Brain microvascular endothelial cell (primary cell): ENCODE measurements at regions not wholly inside any gene's neighbourhood (a gene's known extent, or its start where the extent isn't known, plus 50 kb on each side); places are given as distances from the start of the nearest gene placed in this dataset.

Experiments
- DNase-seq: peaks from one replicate; pipeline ENCODE4 v3.0.0-alpha.2; 2020
- H3K27ac ChIP-seq: fragments of 250-450 bp; sonication (Bioruptor Pico); 2 replicates; pipeline ENCODE4 v1.5.1; 2020; ENCODE audit warnings: mild to moderate bottlenecking, moderate library complexity
- H3K27me3 ChIP-seq: fragments of 250-450 bp; sonication (Bioruptor Pico); replicated peaks from 2 replicates; pipeline ENCODE4 v1.5.1; 2020; ENCODE audit warnings: mild to moderate bottlenecking
- H3K36me3 ChIP-seq: fragments of 250-450 bp; sonication (Bioruptor Pico); replicated peaks from 2 replicates; pipeline ENCODE4 v1.5.1; 2020; ENCODE audit warnings: mild to moderate bottlenecking
- H3K4me3 ChIP-seq: 2 replicates; pipeline ENCODE4 v1.5.1; 2011; ENCODE audit warnings: low read depth, mild to moderate bottlenecking, control low read depth, low read length, moderate library complexity
- in situ Hi-C: cut with HindIII; loops from 2 replicates; pipeline ENCODE4 v1.10.0; 2017; ENCODE audit warnings: low sequenced_read_pairs, low pct_ligation_motif_present
- TF ChIP-seq, protein P1 (sequence below): IDR thresholded peaks from 2 replicates; pipeline ENCODE4 v1.5.1; 2011; ENCODE audit warnings: low read depth, mild to moderate bottlenecking, moderate library complexity, low read length, control low read depth, inconsistent platforms; ENCODE audit errors: missing control alignments

GRCh38 chr17:70353408-70354092 is 184.2 kb downstream of the KCNJ2 start:
- no peak overlapping the region for H3K27ac ChIP-seq
- TF ChIP-seq, protein P1, sequence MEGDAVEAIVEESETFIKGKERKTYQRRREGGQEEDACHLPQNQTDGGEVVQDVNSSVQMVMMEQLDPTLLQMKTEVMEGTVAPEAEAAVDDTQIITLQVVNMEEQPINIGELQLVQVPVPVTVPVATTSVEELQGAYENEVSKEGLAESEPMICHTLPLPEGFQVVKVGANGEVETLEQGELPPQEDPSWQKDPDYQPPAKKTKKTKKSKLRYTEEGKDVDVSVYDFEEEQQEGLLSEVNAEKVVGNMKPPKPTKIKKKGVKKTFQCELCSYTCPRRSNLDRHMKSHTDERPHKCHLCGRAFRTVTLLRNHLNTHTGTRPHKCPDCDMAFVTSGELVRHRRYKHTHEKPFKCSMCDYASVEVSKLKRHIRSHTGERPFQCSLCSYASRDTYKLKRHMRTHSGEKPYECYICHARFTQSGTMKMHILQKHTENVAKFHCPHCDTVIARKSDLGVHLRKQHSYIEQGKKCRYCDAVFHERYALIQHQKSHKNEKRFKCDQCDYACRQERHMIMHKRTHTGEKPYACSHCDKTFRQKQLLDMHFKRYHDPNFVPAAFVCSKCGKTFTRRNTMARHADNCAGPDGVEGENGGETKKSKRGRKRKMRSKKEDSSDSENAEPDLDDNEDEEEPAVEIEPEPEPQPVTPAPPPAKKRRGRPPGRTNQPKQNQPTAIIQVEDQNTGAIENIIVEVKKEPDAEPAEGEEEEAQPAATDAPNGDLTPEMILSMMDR, result no peak
- H3K4me3 ChIP-seq, result no peak overlapping the region
- no peaks in the 10 kb centered on the region for H3K27me3 ChIP-seq
- H3K36me3 ChIP-seq, result no peaks in the 10 kb centered on the region
- in situ Hi-C loops, result no loop called here
- no peak for DNase-seq

DNA sequence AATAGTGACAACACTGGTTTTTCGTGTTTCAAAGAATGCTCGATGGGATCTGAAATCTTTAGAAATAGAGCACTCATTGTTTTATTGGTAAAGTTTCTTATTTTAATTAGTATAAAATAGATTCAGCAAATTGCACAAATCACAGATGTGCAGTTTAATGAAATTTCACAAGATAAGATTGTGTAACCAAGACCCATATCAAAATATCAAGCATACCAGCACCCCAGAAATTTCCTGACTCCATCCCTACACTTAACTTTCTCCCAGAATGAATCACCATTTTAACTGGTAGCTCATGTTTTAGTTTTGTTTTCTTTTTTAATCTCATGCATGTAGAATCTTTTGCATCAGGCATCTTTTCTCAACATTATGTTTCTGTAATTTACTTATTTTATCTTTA is 185.9 kb downstream of the KCNJ2 start:
- in situ Hi-C loops, result no loop called here
- no peaks in the 10 kb centered on the region for H3K27me3 ChIP-seq
- no peaks in the 10 kb centered on the region for H3K36me3 ChIP-seq
- H3K4me3 ChIP-seq, result no peak overlapping the region
- no peak overlapping the region for H3K27ac ChIP-seq
- TF ChIP-seq, protein P1, result no peak
- no peak for DNase-seq

- no peak for DNase-seq
- H3K36me3 ChIP-seq, result no peaks in the 10 kb centered on the region
- TF ChIP-seq, protein P1, result no peak
- no peaks in the 10 kb centered on the region for H3K27me3 ChIP-seq
- H3K4me3 ChIP-seq, result no peak overlapping the region
- in situ Hi-C loops, result no loop called here
- H3K27ac ChIP-seq, result no peak overlapping the region
Observed at GRCh38 chr17:70357190-70357589, 187.9 kb downstream of the KCNJ2 start.

- in situ Hi-C loops, result no loop called here
- peak; percentile 16 for DNase-seq
- H3K27ac ChIP-seq, result no peak overlapping the region
- no peaks in the 10 kb centered on the region for H3K27me3 ChIP-seq
- no peak overlapping the region for H3K4me3 ChIP-seq
- TF ChIP-seq, protein P1, result no peak
- no peaks in the 10 kb centered on the region for H3K36me3 ChIP-seq
Observed at GRCh38 chr17:70365091-70365583, 195.8 kb downstream of the KCNJ2 start.

DNA sequence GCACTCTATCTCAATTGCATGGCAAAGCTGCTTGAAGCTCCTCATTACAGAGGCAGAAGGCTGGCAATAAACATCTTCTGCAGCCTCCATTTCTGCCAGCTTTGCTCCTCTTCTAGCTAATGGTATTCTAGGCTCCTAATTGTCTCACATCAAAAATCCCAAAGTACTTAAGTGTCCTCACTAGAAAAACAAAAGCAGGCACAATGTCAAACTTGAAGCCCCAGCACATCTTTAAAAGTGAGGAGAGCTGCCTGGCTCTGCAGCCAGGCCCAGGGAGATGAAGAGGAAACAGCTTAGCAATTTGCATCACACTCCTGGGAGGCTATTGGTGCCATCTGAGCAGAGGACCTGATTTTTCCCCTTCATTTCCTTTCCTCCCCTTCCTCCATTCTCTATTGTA is 197.1 kb downstream of the KCNJ2 start:
- no peak overlapping the region for H3K27ac ChIP-seq
- TF ChIP-seq, protein P1, result no peak
- no peaks in the 10 kb centered on the region for H3K27me3 ChIP-seq
- no peak overlapping the region for H3K4me3 ChIP-seq
- DNase-seq, result no peak
- no peaks in the 10 kb centered on the region for H3K36me3 ChIP-seq
- in situ Hi-C loops, result no loop called here

- no peaks in the 10 kb centered on the region for H3K27me3 ChIP-seq
- H3K4me3 ChIP-seq, result no peak overlapping the region
- TF ChIP-seq, protein P1, result no peak
- no peaks in the 10 kb centered on the region for H3K36me3 ChIP-seq
- no peak for DNase-seq
- no peak overlapping the region for H3K27ac ChIP-seq
- in situ Hi-C loops, result no loop called here
Observed at GRCh38 chr17:70368011-70368410, 198.7 kb downstream of the KCNJ2 start.
